ENCODE measurements at regions not wholly inside any gene's neighbourhood (a gene's known extent, or its start where the extent isn't known, plus 50 kb on each side); places are given as distances from the start of the nearest gene placed in this dataset.

GRCh38 chr5:56664025-56664424, 151.3 kb upstream of the MAP3K1 start:
- POLR2A ChIA-PET (ENCODE audit: low non-redundant PET): no interaction called here
- CTCF ChIA-PET: interaction anchor here (1.0 kb wide), 1 partner anchor 174 kb away, joined by 4 read pairs; no protein-coding TSS in a partner anchor
- no peak overlapping the region for H3K27ac ChIP-seq
- TF ChIP-seq CTCF (conservative IDR thresholded peaks at IDR 0.05; ENCODE audit: low read depth): no peak
- no peak for DNase-seq (ENCODE audit: low spot score)

- no peak for TF ChIP-seq CTCF (conservative IDR thresholded peaks at IDR 0.05; ENCODE audit: low read depth)
- ChIA-PET CTCF (interaction anchor here (1.0 to 1.7 kb wide), 2 partner anchors 175 to 393 kb away, joined by 3 to 4 read pairs; no protein-coding TSS in a partner anchor), POLR2A (ENCODE audit: low non-redundant PET) (no interaction called here)
- no peak for DNase-seq (ENCODE audit: low spot score)
- no peak overlapping the region for H3K27ac ChIP-seq
These were observed 151.8 kb upstream of the MAP3K1 start for GRCh38 chr5:56663523-56663922.

GRCh38 chr5:56662893-56663292, 152.5 kb upstream of the MAP3K1 start:
- no peak overlapping the region for H3K27ac ChIP-seq
- TF ChIP-seq CTCF (conservative IDR thresholded peaks at IDR 0.05; ENCODE audit: low read depth): no peak
- DNase-seq (ENCODE audit: low spot score): no peak
- POLR2A ChIA-PET (ENCODE audit: low non-redundant PET): no interaction called here
- CTCF ChIA-PET: interaction anchor here (1.0 to 1.7 kb wide), 2 partner anchors 176 to 392 kb away, joined by 3 to 4 read pairs; no protein-coding TSS in a partner anchor

GRCh38 chr5:56659971-56660370, 155.4 kb upstream of the MAP3K1 start:
- POLR2A ChIA-PET (ENCODE audit: low non-redundant PET): no interaction called here
- no peak for TF ChIP-seq CTCF (conservative IDR thresholded peaks at IDR 0.05; ENCODE audit: low read depth)
- DNase-seq (ENCODE audit: low spot score): no peak
- CTCF ChIA-PET: no interaction called here
- H3K27ac ChIP-seq: no peak overlapping the region

- H3K27ac ChIP-seq: no peak overlapping the region
- CTCF ChIA-PET: interaction anchor here (0.8 kb wide), 1 partner anchor 10 kb away, joined by 4 read pairs; no protein-coding TSS in a partner anchor
- peak; percentile 23 for DNase-seq (ENCODE audit: low spot score)
- TF ChIP-seq CTCF (conservative IDR thresholded peaks at IDR 0.05; ENCODE audit: low read depth): no peak
- POLR2A ChIA-PET (ENCODE audit: low non-redundant PET): no interaction called here
These were observed 156.4 kb upstream of the MAP3K1 start for GRCh38 chr5:56658972-56659371.

GRCh38 chr5:56656846-56657726, 158.3 kb upstream of the MAP3K1 start:
- DNase-seq (ENCODE audit: low spot score): no peak
- H3K27ac ChIP-seq: no peak overlapping the region
- TF ChIP-seq CTCF (conservative IDR thresholded peaks at IDR 0.05; ENCODE audit: low read depth): no peak
- POLR2A ChIA-PET (ENCODE audit: low non-redundant PET): no interaction called here
- CTCF ChIA-PET: interaction anchor here (0.7 kb wide), 1 partner anchor 16 kb away, joined by 3 read pairs; no protein-coding TSS in a partner anchor

Data from RWPE1 (cell line).